Endodermal cell (in vitro differentiated cells): ENCODE measurements at regions not wholly inside any gene's neighbourhood (a gene's known extent, or its start where the extent isn't known, plus 50 kb on each side); places are given as distances from the start of the nearest gene placed in this dataset.

Experiments used
- DNase-seq: peaks from one replicate; pipeline ENCODE4 v3.0.0-alpha.2; 2017
- H3K27ac ChIP-seq: 2 replicates; pipeline ENCODE4 v1.5.1; 2013; ENCODE audit warnings: mild to moderate bottlenecking, low read depth, low read length, moderate library complexity
- H3K27me3 ChIP-seq: 2 replicates; pipeline ENCODE4 v1.6.1; 2013; ENCODE audit warnings: mild to moderate bottlenecking, low read length, moderate library complexity; ENCODE audit not compliant: insufficient read depth, control insufficient read depth, poor library complexity, severe bottlenecking
- H3K36me3 ChIP-seq: 2 replicates; pipeline ENCODE4 v1.7.0; 2013; ENCODE audit warnings: mild to moderate bottlenecking, low read length, moderate library complexity; ENCODE audit not compliant: control insufficient read depth, insufficient read depth
- H3K4me1 ChIP-seq: one replicate; pipeline ENCODE4 v1.7.0; 2013; ENCODE audit warnings: low read length; ENCODE audit not compliant: control insufficient read depth, insufficient read depth
- H3K4me3 ChIP-seq: 2 replicates; pipeline ENCODE4 v1.5.1; 2013; ENCODE audit warnings: mild to moderate bottlenecking, low read length, moderate library complexity
- H3K9ac ChIP-seq: 2 replicates; pipeline ENCODE4 v1.6.1; 2013; ENCODE audit warnings: mild to moderate bottlenecking, low read length, moderate library complexity; ENCODE audit not compliant: poor library complexity, severe bottlenecking; ENCODE audit errors: extremely low read depth
- H3K9me3 ChIP-seq: 2 replicates; pipeline ENCODE4 v1.6.1; 2013; ENCODE audit warnings: mild to moderate bottlenecking, low read length, moderate library complexity; ENCODE audit not compliant: control insufficient read depth
- H3K27ac Mint-ChIP-seq: 2 replicates; pipeline ENCODE4 v1.8.0; 2020; ENCODE audit warnings: mixed read lengths
- H3K27me3 Mint-ChIP-seq: 2 replicates; pipeline ENCODE4 v1.8.0; 2021; ENCODE audit warnings: mild to moderate bottlenecking, mixed read lengths; ENCODE audit not compliant: insufficient read depth
- H3K36me3 Mint-ChIP-seq: 2 replicates; pipeline ENCODE4 v1.8.0; 2020; ENCODE audit warnings: low read depth, mixed read lengths
- H3K4me1 Mint-ChIP-seq: 2 replicates; pipeline ENCODE4 v1.8.0; 2020; ENCODE audit warnings: mixed read lengths
- H3K4me3 Mint-ChIP-seq: 2 replicates; pipeline ENCODE4 v1.8.0; 2020; ENCODE audit warnings: mild to moderate bottlenecking, moderate library complexity, mixed read lengths
- H3K9me3 Mint-ChIP-seq: 2 replicates; pipeline ENCODE4 v1.8.0; 2020; ENCODE audit warnings: mild to moderate bottlenecking, mixed read lengths
- WGBS, 2 experiments: methylation state at CpG; one replicate each; pipeline versions ENCODE4 v1.1.5 to v1.1.7; 2013; ENCODE audit warnings: missing lambda C conversion rate in 2 of 2, mixed read lengths in 1 of 2; ENCODE audit not compliant: insufficient coverage in 1 of 2, insufficient read length in 1 of 2; 5-methylcytosine and 5-hydroxymethylcytosine counted together
- TF ChIP-seq, protein P1 (sequence below): fragments of 200-600 bp; sonication (generic); conservative IDR thresholded peaks from 2 replicates; pipeline ENCODE4 v1.5.0; 2021; ENCODE audit warnings: antibody characterized with exemption, mild to moderate bottlenecking

DNA sequence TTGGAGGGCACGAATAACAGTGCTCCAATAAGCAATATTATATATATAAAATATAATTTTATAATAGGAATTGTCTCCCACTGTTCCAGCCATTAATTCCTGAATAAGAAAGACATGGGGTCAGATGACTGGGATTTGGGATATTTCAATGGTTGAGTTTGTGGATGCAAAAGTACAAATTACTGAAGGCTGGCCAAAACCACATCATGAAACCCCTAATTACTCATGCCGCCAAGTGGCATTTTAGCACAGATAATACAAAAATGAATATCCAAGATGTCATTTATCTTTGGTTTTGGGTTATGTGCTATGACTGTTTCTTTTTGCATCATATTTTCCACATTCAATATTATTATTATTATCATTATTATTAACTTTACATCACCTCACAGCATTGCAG lies 261.4 kb upstream of the TBX3 start:
- peaks cover 10% of the 10 kb centered on the region for H3K27me3 ChIP-seq
- DNase-seq, result no peak
- no peaks in the 10 kb centered on the region for H3K4me1 ChIP-seq
- TF ChIP-seq, protein P1, sequence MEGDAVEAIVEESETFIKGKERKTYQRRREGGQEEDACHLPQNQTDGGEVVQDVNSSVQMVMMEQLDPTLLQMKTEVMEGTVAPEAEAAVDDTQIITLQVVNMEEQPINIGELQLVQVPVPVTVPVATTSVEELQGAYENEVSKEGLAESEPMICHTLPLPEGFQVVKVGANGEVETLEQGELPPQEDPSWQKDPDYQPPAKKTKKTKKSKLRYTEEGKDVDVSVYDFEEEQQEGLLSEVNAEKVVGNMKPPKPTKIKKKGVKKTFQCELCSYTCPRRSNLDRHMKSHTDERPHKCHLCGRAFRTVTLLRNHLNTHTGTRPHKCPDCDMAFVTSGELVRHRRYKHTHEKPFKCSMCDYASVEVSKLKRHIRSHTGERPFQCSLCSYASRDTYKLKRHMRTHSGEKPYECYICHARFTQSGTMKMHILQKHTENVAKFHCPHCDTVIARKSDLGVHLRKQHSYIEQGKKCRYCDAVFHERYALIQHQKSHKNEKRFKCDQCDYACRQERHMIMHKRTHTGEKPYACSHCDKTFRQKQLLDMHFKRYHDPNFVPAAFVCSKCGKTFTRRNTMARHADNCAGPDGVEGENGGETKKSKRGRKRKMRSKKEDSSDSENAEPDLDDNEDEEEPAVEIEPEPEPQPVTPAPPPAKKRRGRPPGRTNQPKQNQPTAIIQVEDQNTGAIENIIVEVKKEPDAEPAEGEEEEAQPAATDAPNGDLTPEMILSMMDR, result no peak
- H3K4me3 ChIP-seq, result no peak overlapping the region
- no peaks in the 10 kb centered on the region for H3K36me3 ChIP-seq
- WGBS, 2 experiments, result no CpG with 5 or more reads among the region's 2 CpGs
- H3K9me3 ChIP-seq, result peaks cover under 1% of the 10 kb centered on the region
- H3K27ac ChIP-seq, result no peak overlapping the region
- Mint-ChIP-seq H3K36me3 (no peaks in the 10 kb centered on the region), H3K4me1 (no peaks in the 10 kb centered on the region), H3K27ac (no peak overlapping the region), H3K9me3 (no peaks in the 10 kb centered on the region), H3K27me3 (peaks cover 5% of the 10 kb centered on the region), H3K4me3 (no peak overlapping the region)
- H3K9ac ChIP-seq, result no peak overlapping the region

- Mint-ChIP-seq H3K4me3 (no peak overlapping the region), H3K4me1 (no peaks in the 10 kb centered on the region), H3K27me3 (peaks cover 5% of the 10 kb centered on the region), H3K36me3 (no peaks in the 10 kb centered on the region), H3K27ac (no peak overlapping the region), H3K9me3 (peaks cover 3% of the 10 kb centered on the region)
- 90 to 91% methylated on average over 4 of the region's 4 CpGs for WGBS, 2 experiments
- Histone ChIP-seq H3K9ac (no peak overlapping the region), H3K27me3 (peaks cover 10% of the 10 kb centered on the region), H3K36me3 (no peaks in the 10 kb centered on the region), H3K9me3 (peaks cover 6% of the 10 kb centered on the region), H3K4me1 (no peaks in the 10 kb centered on the region), H3K4me3 (no peak overlapping the region), H3K27ac (no peak overlapping the region)
- TF ChIP-seq, protein P1, result no peak
- peak; percentile 28 for DNase-seq
Measured at GRCh38 chr12:114944736-114945135, 260.8 kb upstream of the TBX3 start.

DNA sequence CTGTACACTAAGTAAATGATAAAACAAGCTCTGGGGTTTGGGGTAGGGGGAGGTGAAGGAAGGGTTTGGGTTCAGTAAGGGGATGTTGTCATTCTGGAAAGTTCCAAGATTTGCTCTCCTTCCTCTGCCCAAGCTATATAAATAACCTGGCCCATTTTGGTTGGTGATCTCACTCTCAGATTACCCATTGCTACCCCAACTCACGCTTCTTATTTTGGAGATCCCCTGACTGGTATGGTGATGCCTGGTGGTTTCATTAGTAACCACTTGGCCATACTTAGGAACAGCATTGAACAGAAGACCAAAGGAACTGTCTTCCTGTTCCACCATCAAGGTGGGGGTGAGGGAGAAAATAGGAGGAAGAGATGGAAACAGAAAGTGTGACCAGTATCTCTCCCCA lies 259.6 kb upstream of the TBX3 start:
- Mint-ChIP-seq H3K27ac (no peak overlapping the region), H3K4me3 (no peak overlapping the region), H3K9me3 (peaks cover 3% of the 10 kb centered on the region), H3K27me3 (peaks cover 5% of the 10 kb centered on the region), H3K36me3 (no peaks in the 10 kb centered on the region), H3K4me1 (no peaks in the 10 kb centered on the region)
- peak; percentile 4 for DNase-seq
- Histone ChIP-seq H3K27ac (no peak overlapping the region), H3K4me3 (no peak overlapping the region), H3K36me3 (no peaks in the 10 kb centered on the region), H3K9me3 (peaks cover 6% of the 10 kb centered on the region), H3K27me3 (peaks cover 10% of the 10 kb centered on the region), H3K9ac (no peak overlapping the region), H3K4me1 (no peaks in the 10 kb centered on the region)
- TF ChIP-seq, protein P1, result no peak
- WGBS, 2 experiments, result 84% methylated on average over 1 of the region's 1 CpG; no CpG with 5 or more reads in 1 of the 2 experiments
